ENCODE measurements at regions not wholly inside any gene's neighbourhood (a gene's known extent, or its start where the extent isn't known, plus 50 kb on each side); places are given as distances from the start of the nearest gene placed in this dataset.
"Not testable (repeated sequence)": the region's sequence is repeated elsewhere in the genome, so short reads cannot be mapped to it uniquely, and the experiment has no call there.

DNA sequence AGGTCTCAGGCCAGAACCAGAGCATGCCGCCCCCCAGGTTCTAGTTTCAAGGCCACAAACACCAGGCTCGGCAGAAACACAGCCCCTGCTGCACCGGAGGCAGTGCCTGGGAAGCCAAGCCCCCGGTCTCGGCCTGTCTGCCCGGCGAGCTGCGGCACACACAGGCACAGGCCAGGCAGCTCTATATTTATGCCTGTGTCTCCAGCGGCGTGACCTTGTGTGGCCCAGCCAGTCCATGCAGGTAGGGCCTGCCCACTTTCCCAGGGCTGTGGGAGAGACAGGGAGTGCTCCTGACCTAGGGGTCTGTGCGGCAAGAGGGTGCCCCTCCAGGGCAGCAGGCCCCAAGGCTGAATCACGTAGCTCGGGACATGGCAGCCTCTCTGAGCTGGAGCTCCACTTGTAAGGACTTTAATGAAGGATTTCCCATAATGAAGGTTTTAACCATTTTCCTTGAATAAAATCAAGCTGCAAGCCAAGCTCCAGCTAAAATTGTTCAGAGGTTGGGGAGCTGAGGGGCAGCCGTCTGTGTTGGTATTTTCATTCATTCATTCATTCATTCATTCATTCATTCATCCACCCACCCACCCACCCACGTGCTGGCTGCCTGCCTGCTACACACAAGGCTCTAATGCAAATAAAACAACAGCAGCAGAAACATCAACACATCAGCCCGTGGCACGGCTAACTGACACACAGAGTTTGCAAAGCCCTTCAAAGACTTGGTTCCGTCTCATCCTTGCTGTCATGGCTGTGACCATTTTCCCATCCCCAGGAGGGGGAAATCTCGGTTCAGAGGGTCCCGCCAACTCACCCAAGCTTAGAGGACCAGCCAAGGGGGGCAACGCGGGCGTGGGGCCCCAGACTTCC lies 92.0 kb downstream of the RFLNA start:
- peak; percentile 56 for DNase-seq (ENCODE audit: low read depth)

- peak; percentile 88 for DNase-seq (ENCODE audit: low read depth)
These were observed 91.2 kb downstream of the RFLNA start for GRCh38 chr12:124386059-124386458.

GRCh38 chr12:124385219-124385969 lies 90.5 kb downstream of the RFLNA start:
- peak; percentile 68 for DNase-seq (ENCODE audit: low read depth)

DNA sequence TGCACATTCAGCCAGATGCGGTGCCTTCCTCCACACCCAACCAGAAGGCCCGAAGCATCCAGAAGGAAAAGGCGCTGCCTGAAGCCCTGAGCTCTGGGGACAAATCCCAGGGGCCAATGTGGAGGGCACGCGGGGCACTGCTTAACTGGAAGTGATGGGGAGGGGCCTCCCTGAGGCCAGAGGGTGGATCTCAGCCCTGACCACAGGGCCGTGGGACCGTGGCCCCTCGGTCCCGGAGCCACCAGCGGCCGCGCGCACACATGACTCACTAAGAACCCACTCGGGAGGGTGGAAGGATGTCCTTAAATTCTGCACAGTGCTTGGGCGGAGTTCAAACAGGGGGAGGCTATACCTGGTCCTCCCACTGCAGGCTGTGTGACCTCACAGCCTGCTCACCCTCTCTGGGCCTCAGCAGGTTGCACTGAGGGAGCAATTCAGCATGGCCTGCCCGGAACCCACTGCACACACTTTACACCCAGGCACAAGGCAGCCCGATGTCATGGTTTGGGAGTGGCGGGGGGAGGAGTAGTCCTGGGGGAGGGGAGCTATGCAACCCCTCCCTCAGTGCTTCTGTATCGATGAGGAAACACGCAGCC lies 89.5 kb downstream of the RFLNA start:
- no peak for DNase-seq (ENCODE audit: low read depth)

- DNase-seq (ENCODE audit: low read depth) = no peak
These were observed 88.1 kb downstream of the RFLNA start for GRCh38 chr12:124383028-124383427.

- DNase-seq (ENCODE audit: low read depth) = peak; percentile 34
These were observed 86.8 kb downstream of the RFLNA start for GRCh38 chr12:124381456-124382296.

DNA sequence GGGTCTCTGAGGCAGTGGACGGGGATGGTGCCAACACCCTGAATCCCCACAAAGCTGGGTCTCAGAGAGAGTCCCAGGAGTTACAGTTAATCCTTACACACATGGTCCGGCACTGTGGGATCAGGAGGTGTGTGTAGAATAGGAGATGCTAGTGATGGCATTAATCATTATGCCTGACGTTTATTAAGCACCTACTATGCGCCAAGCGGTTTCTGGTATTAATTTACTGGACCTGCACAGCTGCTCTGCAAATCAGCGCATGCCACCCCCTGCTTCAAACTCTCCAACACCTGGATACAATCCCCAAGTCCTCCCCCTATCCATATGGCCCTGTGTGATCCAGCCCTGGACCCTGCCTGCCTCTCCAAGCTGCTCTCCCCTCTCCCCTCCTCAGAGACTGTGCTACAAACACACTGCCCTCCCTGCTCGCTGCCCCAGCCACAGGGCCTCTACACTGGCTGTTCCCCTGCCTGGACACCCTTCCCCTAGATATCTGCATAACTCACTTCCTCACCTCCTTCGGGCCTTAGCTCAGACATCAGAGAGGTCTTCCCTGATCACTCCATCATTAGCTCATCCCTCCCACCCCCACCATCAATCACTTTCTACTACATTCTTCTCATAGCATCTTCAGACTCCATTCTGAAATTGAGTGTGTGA lies 86.0 kb downstream of the RFLNA start:
- no peak for DNase-seq (ENCODE audit: low read depth)

GRCh38 chr12:124379938-124380754 lies 85.3 kb downstream of the RFLNA start:
- DNase-seq (ENCODE audit: low read depth) = peak; percentile 95

- DNase-seq (ENCODE audit: low read depth) = no peak
These were observed 84.6 kb downstream of the RFLNA start for GRCh38 chr12:124379379-124379937.

- DNase-seq (ENCODE audit: low read depth) = peak; percentile 46
These were observed 84.0 kb downstream of the RFLNA start for GRCh38 chr12:124378926-124379325.

GRCh38 chr12:124377981-124378509 lies 83.2 kb downstream of the RFLNA start:
- DNase-seq (ENCODE audit: low read depth) = no peak

DNA sequence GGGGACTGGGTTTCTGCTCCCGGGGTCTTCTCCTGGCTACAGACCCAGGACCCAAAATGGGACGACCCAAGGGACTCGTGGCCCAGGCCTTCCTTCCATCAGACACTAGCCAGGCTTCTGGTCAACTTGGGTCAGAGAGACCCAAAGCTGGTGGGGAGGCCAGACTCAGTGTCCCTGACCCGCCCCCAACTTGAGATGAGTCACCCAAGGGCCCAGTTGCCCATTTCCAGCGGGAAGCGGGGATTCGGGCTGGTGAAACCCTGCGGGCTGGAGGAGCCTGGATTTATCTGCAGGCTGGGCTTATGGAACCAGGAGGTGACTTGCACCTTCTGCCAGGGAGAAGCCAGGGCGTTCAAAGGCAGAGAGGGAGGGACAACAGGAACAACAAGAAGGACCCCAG lies 81.5 kb downstream of the RFLNA start:
- DNase-seq (ENCODE audit: low read depth) = no peak

DNA sequence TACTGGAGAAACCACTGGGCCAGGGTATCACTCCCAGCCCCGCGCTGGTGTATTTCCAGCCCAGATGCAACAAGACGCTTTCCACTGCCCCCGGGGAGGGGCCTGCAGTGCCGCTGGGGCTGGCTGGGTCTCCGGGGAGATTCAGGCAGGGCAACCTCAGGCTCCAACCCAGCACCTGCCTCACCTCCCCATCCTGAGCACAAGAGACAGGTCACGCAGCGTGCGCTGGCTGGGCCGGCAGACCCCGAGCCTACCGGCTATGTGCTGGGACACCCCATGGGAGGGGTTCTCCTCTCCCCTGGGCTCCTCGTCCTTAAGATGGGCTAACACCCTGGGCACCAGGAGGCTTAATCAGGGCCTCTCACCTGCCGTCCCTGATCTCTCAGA lies 80.9 kb downstream of the RFLNA start:
- no peak for DNase-seq (ENCODE audit: low read depth)

DNA sequence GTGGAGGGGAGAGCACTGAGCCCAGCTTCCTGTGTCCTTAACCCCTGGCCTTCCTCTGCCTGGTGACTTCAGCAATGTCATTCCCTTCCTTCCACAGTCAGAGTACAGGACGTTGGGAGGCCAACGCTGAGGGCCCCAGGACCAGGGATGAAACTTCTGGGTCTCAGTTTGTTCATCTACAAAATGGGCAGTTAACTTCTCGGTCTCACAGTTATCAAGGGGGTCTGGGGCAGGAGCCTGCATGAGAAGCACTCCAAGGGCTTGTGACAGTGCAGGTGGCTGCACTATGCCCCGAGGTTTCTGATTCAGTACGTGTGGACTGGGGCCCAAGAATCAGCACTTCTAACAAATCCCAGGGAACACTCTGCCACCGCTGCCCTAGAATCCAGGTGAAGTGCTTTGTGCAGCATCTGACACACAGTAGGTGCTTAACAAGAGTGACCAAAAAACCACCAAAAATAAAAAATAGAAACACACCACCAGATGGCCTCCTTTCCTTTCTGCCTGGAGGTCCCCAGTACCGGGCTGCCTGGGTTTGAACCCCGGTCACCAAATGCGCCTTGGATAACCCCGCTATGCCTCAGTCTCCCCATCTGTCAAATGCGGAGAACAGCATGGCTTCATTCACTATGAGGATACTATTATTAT lies 80.4 kb downstream of the RFLNA start:
- no peak for DNase-seq (ENCODE audit: low read depth)

DNA sequence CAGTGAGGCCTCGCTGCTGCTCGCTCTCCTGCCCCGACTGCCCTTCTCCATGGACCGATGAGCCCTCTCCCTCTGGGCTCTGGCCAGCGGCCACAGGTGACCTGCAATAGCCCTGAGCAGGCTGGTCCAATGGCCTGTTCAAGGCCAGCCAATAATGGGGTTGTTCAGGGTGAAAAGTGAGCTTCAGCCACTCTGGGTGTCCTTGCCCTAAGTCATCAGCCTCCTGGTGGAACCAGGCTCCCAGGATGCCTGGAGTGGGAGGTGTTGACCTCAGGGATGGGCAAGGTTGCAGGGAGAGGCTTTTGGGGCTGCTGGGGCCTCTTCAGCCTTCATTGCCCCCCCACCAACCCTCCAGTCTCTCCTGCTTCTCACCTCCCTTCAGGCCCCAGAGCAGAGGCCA lies 79.7 kb downstream of the RFLNA start:
- DNase-seq (ENCODE audit: low read depth) = no peak

- DNase-seq (ENCODE audit: low read depth) = no peak
These were observed 79.3 kb downstream of the RFLNA start for GRCh38 chr12:124374147-124374546.

- DNase-seq (ENCODE audit: low read depth) = not testable (repeated sequence)
These were observed 78.8 kb downstream of the RFLNA start for GRCh38 chr12:124373701-124374100.

DNA sequence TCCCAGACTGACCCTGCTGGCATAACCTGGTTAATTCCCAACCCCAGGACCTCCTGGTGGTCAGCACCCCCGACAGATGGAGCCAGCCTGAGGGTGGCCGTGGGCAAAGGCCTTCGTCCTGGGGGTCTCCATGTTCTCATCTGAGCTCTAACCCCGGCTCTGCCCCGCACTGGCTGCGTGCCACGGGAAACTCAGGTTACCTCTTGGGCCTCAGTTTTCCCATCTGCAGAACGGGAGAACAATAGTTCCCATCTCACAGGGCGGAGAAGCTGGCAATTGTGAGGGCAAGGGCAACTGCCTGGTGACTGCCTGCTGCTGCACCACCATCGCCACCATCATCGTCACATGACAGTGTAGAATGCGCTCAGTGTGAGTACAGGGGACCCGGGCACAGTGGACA lies 77.9 kb downstream of the RFLNA start:
- no peak for DNase-seq (ENCODE audit: low read depth)

Data from myocyte (in vitro differentiated cells).